Progenitor cell of endocrine pancreas (in vitro differentiated cells): ENCODE measurements at regions not wholly inside any gene's neighbourhood (a gene's known extent, or its start where the extent isn't known, plus 50 kb on each side); places are given as distances from the start of the nearest gene placed in this dataset.

Experiments used
- DNase-seq: peaks from one replicate; pipeline ENCODE4 v3.0.0; 2021; ENCODE audit warnings: low spot score; ENCODE audit not compliant: unreplicated experiment
- H3K27ac Mint-ChIP-seq: 2 replicates; pipeline ENCODE4 v1.8.0; 2021; ENCODE audit warnings: mild to moderate bottlenecking, moderate library complexity, mixed read lengths
- H3K27me3 Mint-ChIP-seq: 2 replicates; pipeline ENCODE4 v1.8.0; 2021; ENCODE audit warnings: mixed read lengths
- H3K36me3 Mint-ChIP-seq: 2 replicates; pipeline ENCODE4 v1.8.0; 2022; ENCODE audit warnings: mixed read lengths; ENCODE audit not compliant: insufficient read depth
- H3K4me1 Mint-ChIP-seq: 2 replicates; pipeline ENCODE4 v1.8.0; 2021; ENCODE audit warnings: low read depth, mixed read lengths
- H3K4me3 Mint-ChIP-seq: 2 replicates; pipeline ENCODE4 v1.8.0; 2021; ENCODE audit warnings: low read depth, mild to moderate bottlenecking, moderate library complexity, mixed read lengths
- H3K9me3 Mint-ChIP-seq: 2 replicates; pipeline ENCODE4 v1.8.0; 2021; ENCODE audit warnings: low read depth, mixed read lengths
- TF ChIP-seq, protein P1 (sequence below): fragments of 200-600 bp; sonication (generic); IDR thresholded peaks from one replicate; pipeline ENCODE4 v1.5.0; 2021; ENCODE audit warnings: antibody characterized with exemption, mild to moderate bottlenecking; ENCODE audit not compliant: unreplicated experiment

GRCh38 chr11:69964247-69964643, 113.9 kb upstream of the ANO1 start:
- H3K27ac Mint-ChIP-seq: peak overlapping the region; percentile 56
- no peak overlapping the region for H3K4me3 Mint-ChIP-seq
- TF ChIP-seq, protein P1, sequence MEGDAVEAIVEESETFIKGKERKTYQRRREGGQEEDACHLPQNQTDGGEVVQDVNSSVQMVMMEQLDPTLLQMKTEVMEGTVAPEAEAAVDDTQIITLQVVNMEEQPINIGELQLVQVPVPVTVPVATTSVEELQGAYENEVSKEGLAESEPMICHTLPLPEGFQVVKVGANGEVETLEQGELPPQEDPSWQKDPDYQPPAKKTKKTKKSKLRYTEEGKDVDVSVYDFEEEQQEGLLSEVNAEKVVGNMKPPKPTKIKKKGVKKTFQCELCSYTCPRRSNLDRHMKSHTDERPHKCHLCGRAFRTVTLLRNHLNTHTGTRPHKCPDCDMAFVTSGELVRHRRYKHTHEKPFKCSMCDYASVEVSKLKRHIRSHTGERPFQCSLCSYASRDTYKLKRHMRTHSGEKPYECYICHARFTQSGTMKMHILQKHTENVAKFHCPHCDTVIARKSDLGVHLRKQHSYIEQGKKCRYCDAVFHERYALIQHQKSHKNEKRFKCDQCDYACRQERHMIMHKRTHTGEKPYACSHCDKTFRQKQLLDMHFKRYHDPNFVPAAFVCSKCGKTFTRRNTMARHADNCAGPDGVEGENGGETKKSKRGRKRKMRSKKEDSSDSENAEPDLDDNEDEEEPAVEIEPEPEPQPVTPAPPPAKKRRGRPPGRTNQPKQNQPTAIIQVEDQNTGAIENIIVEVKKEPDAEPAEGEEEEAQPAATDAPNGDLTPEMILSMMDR: no peak

GRCh38 chr11:69965821-69966582, 112.1 kb upstream of the ANO1 start:
- H3K4me1 Mint-ChIP-seq: peaks cover 54% of the 10 kb centered on the region
- H3K27ac Mint-ChIP-seq: no peak overlapping the region
- H3K36me3 Mint-ChIP-seq: no peaks in the 10 kb centered on the region
- TF ChIP-seq, protein P1: no peak
- H3K4me3 Mint-ChIP-seq: peak overlapping the region; percentile 55
- DNase-seq: peak; percentile 44
- H3K9me3 Mint-ChIP-seq: no peaks in the 10 kb centered on the region
- peaks cover 3% of the 10 kb centered on the region for H3K27me3 Mint-ChIP-seq

More at GRCh38 chr11:69964247-69964643, 113.9 kb upstream of the ANO1 start:
- DNase-seq: no peak
- H3K4me1 Mint-ChIP-seq: peaks cover 38% of the 10 kb centered on the region
- peaks cover 5% of the 10 kb centered on the region for H3K27me3 Mint-ChIP-seq
- H3K36me3 Mint-ChIP-seq: no peaks in the 10 kb centered on the region
- no peaks in the 10 kb centered on the region for H3K9me3 Mint-ChIP-seq

DNA sequence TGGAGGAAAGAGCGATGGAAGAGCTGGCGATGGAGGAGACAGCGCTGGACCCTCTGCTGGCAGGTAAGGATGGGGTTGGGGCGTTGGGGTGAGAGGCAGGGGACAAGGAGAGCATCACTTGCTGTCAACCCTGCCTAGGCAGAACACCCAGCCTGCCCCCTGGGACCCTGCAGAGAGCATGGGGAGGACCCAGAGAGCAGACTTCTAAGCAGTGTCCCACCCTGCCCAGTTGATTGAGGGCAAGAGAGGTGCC, 111.6 kb upstream of the ANO1 start:
- peaks cover 55% of the 10 kb centered on the region for H3K4me1 Mint-ChIP-seq
- H3K9me3 Mint-ChIP-seq: no peaks in the 10 kb centered on the region

GRCh38 chr11:69966910-69967483, 111.1 kb upstream of the ANO1 start:
- no peak for DNase-seq
- no peaks in the 10 kb centered on the region for H3K9me3 Mint-ChIP-seq
- peaks cover 57% of the 10 kb centered on the region for H3K4me1 Mint-ChIP-seq
- TF ChIP-seq, protein P1: no peak
- H3K27me3 Mint-ChIP-seq: peaks cover 3% of the 10 kb centered on the region
- H3K4me3 Mint-ChIP-seq: no peak overlapping the region
- no peak overlapping the region for H3K27ac Mint-ChIP-seq
- no peaks in the 10 kb centered on the region for H3K36me3 Mint-ChIP-seq

More for the DNA sequence above, 111.6 kb upstream of the ANO1 start:
- no peak overlapping the region for H3K27ac Mint-ChIP-seq
- H3K27me3 Mint-ChIP-seq: peaks cover 3% of the 10 kb centered on the region
- no peaks in the 10 kb centered on the region for H3K36me3 Mint-ChIP-seq
- peak overlapping the region; percentile 55 for H3K4me3 Mint-ChIP-seq
- TF ChIP-seq, protein P1: no peak
- DNase-seq: no peak

- no peak for DNase-seq
- Mint-ChIP-seq H3K9me3 (no peaks in the 10 kb centered on the region), H3K4me3 (no peak overlapping the region), H3K36me3 (no peaks in the 10 kb centered on the region), H3K27me3 (peaks cover 3% of the 10 kb centered on the region), H3K4me1 (peaks cover 61% of the 10 kb centered on the region), H3K27ac (no peak overlapping the region)
- TF ChIP-seq, protein P1: no peak
These were observed 110.6 kb upstream of the ANO1 start for GRCh38 chr11:69967484-69967883.
